Calu3 (cell line): ENCODE measurements at regions not wholly inside any gene's neighbourhood (a gene's known extent, or its start where the extent isn't known, plus 50 kb on each side); places are given as distances from the start of the nearest gene placed in this dataset.

Experiments
- BruUV-seq: library from RNA; stranded (reverse); fragments of 400-500 nt; replicated peaks from 2 replicates; lab custom pipeline; 2021; lab: Mats Ljungman, UMichigan
- CTCF ChIA-PET: fragments of 300-600 bp; sonication (Branson Sonifier 250); formaldehyde crosslinking; loops from one replicate; lab custom pipeline; 2022; ENCODE audit warnings: antibody characterized with exemption; lab: Charles Lee
- DNase-seq: peaks from one replicate; pipeline ENCODE4 v3.0.0; 2022
- H3K27ac Mint-ChIP-seq: one replicate; pipeline ENCODE4 v1.8.0; 2022; ENCODE audit warnings: mixed read lengths; ENCODE audit not compliant: unreplicated experiment
- H3K27me3 Mint-ChIP-seq: one replicate; pipeline ENCODE4 v1.8.0; 2022; ENCODE audit warnings: mixed read lengths; ENCODE audit not compliant: unreplicated experiment
- H3K36me3 Mint-ChIP-seq: one replicate; pipeline ENCODE4 v1.8.0; 2022; ENCODE audit warnings: mild to moderate bottlenecking, moderate library complexity, mixed read lengths; ENCODE audit not compliant: insufficient read depth, unreplicated experiment
- H3K4me1 Mint-ChIP-seq: one replicate; pipeline ENCODE4 v1.8.0; 2022; ENCODE audit warnings: mild to moderate bottlenecking, low read depth, mixed read lengths; ENCODE audit not compliant: unreplicated experiment
- H3K4me3 Mint-ChIP-seq: one replicate; pipeline ENCODE4 v1.8.0; 2022; ENCODE audit warnings: mild to moderate bottlenecking, low read depth, moderate library complexity, mixed read lengths; ENCODE audit not compliant: unreplicated experiment
- H3K9me3 Mint-ChIP-seq: one replicate; pipeline ENCODE4 v1.8.0; 2022; ENCODE audit warnings: low read depth, mixed read lengths; ENCODE audit not compliant: unreplicated experiment
- intact Hi-C: fragments of 100-400 bp; cut with micrococcal nuclease; formaldehyde crosslinking; loops from one replicate; pipeline ENCODE4 v1.10.0; 2022; ENCODE audit not compliant: unreplicated experiment
- TF ChIP-seq, protein P1 (sequence below): fragments of 200-600 bp; IDR thresholded peaks from one replicate; pipeline ENCODE4 v1.8.0; 2022; ENCODE audit warnings: antibody characterized with exemption; ENCODE audit not compliant: unreplicated experiment

DNA sequence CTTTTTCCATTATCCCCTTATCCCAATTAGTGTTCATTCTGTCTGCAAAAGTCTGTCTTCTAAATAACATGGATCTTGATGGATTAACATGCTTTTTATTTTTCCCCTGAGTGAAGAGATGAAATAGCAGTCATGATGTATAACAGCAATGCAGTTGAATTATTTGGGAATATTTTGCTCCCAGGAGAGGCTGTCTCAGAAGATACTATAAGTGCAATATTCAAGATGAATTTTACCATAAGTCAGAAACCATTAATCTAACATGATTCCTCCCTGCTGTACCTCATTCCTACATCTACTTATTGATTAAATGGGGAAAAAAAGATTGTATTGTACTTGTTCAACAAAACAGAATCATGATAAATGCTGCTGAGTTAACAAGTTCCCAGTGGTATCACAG, 233.2 kb upstream of the KCNIP4 start:
- no peaks in the 10 kb centered on the region for H3K9me3 Mint-ChIP-seq
- H3K4me3 Mint-ChIP-seq: no peak overlapping the region
- H3K4me1 Mint-ChIP-seq: no peaks in the 10 kb centered on the region
- intact Hi-C loops: no loop called here
- BruUV-seq: no TSS peak
- H3K27ac Mint-ChIP-seq: no peak overlapping the region
- H3K27me3 Mint-ChIP-seq: no peaks in the 10 kb centered on the region
- CTCF ChIA-PET: no interaction called here
- DNase-seq: no peak
- H3K36me3 Mint-ChIP-seq: no peaks in the 10 kb centered on the region
- TF ChIP-seq, protein P1, sequence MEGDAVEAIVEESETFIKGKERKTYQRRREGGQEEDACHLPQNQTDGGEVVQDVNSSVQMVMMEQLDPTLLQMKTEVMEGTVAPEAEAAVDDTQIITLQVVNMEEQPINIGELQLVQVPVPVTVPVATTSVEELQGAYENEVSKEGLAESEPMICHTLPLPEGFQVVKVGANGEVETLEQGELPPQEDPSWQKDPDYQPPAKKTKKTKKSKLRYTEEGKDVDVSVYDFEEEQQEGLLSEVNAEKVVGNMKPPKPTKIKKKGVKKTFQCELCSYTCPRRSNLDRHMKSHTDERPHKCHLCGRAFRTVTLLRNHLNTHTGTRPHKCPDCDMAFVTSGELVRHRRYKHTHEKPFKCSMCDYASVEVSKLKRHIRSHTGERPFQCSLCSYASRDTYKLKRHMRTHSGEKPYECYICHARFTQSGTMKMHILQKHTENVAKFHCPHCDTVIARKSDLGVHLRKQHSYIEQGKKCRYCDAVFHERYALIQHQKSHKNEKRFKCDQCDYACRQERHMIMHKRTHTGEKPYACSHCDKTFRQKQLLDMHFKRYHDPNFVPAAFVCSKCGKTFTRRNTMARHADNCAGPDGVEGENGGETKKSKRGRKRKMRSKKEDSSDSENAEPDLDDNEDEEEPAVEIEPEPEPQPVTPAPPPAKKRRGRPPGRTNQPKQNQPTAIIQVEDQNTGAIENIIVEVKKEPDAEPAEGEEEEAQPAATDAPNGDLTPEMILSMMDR: no peak

DNA sequence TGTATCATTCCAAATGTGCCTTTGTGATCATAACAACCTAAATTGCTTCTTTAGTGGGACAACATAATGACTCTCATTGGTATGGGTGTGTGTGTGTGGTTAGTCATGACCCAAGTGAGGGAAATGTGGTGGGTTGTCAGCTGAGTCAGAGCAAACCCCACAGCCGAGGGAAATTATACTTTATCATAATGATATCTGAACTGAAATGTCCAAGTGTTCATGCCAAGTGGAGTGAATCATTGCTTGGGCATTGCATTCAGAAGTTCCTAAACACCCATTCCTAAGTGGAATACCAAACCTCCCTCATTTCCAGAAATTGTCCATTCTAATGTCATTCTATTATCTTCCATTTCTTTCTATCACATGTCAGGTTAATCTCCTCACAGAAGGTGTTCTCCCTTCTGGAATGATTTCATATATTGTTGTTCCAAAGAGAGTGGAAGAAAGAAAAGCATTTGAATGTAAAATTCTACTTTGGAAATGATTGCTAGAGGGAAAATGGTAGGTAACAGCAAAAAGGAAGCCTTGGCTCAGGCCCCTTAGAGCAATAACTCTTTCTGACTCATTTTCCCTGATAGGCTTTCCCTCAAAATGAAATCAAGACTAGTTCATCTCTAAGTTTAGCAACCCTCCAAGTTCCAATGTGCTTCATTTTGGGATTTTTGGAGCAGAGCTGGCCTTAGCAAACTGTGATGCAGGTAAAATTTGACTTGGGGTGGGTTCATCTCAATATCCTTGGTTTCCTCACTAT, 230.7 kb upstream of the KCNIP4 start:
- no TSS peak for BruUV-seq
- H3K36me3 Mint-ChIP-seq: no peaks in the 10 kb centered on the region
- H3K27me3 Mint-ChIP-seq: no peaks in the 10 kb centered on the region
- CTCF ChIA-PET: interaction anchor here (0.6 kb wide), 1 partner anchor 62 kb away, joined by 5 read pairs; no protein-coding TSS in a partner anchor
- H3K4me3 Mint-ChIP-seq: no peak overlapping the region
- no peak overlapping the region for H3K27ac Mint-ChIP-seq
- no peaks in the 10 kb centered on the region for H3K4me1 Mint-ChIP-seq
- intact Hi-C loops: no loop called here
- no peak for DNase-seq
- TF ChIP-seq, protein P1: no peak
- peaks cover 3% of the 10 kb centered on the region for H3K9me3 Mint-ChIP-seq

DNA sequence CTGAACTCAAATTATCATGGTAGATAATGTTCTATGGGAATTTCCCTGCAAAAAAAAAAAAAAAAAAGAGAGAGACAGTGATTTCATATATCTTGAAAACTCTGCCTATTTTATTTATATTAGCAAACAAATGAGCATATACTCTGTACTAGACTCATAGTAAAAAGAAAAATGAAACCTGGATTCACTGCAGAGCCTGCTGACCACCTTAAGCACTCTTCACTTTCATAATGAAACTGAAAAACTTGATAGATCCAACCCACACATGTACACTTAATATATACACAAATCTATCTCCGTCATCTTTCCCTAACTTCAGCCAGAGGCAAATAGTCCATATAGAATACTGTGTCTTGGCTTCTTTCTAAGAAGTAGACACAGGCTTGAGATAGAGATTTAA, 226.1 kb upstream of the KCNIP4 start:
- intact Hi-C loops: no loop called here
- Mint-ChIP-seq H3K4me3 (no peak overlapping the region), H3K4me1 (no peaks in the 10 kb centered on the region), H3K27ac (no peak overlapping the region), H3K27me3 (no peaks in the 10 kb centered on the region), H3K36me3 (no peaks in the 10 kb centered on the region), H3K9me3 (peaks cover 3% of the 10 kb centered on the region)
- BruUV-seq: no TSS peak
- CTCF ChIA-PET: no interaction called here
- TF ChIP-seq, protein P1: no peak
- no peak for DNase-seq

DNA sequence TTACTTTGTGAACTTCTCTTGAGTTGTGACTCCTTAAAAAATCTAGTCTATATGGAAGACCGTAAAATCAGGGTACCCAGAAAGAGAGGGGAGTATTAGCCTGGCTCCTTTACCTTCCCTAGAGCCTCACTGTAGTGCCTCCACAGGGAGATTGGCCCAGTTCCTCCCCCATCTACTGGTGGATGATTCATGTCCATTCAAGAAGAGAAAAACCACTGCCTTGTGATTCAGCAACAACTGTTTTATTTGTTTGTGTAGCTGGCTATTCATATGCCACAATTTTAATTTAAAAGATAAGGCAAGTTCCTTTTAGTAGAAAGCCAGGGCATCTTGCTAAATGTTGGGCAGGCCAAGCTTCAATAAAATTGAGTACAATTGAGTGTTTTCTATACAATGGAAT, 221.8 kb upstream of the KCNIP4 start:
- H3K27me3 Mint-ChIP-seq: no peaks in the 10 kb centered on the region
- intact Hi-C loops: no loop called here
- H3K9me3 Mint-ChIP-seq: no peaks in the 10 kb centered on the region
- TF ChIP-seq, protein P1: no peak
- no peak overlapping the region for H3K27ac Mint-ChIP-seq
- no peaks in the 10 kb centered on the region for H3K4me1 Mint-ChIP-seq
- H3K36me3 Mint-ChIP-seq: no peaks in the 10 kb centered on the region
- no peak for DNase-seq
- no TSS peak for BruUV-seq
- CTCF ChIA-PET: interaction anchor here (0.5 kb wide), 1 partner anchor 53 kb away, joined by 4 read pairs; no protein-coding TSS in a partner anchor
- no peak overlapping the region for H3K4me3 Mint-ChIP-seq
